H9 (cell line): ENCODE measurements at regions not wholly inside any gene's neighbourhood (a gene's known extent, or its start where the extent isn't known, plus 50 kb on each side); places are given as distances from the start of the nearest gene placed in this dataset.

ENCODE experiments used
- DNase-seq: peaks from one replicate; pipeline ENCODE4 v3.0.0-alpha.2; 2017
- H2AFZ ChIP-seq: one replicate; pipeline ENCODE4 v1.6.1; 2013; ENCODE audit warnings: mild to moderate bottlenecking, low read length, control low read depth, moderate library complexity
- H2AK5ac ChIP-seq: 2 replicates; pipeline ENCODE4 v1.6.1; 2013; ENCODE audit warnings: low read length, control low read depth, mixed read lengths; ENCODE audit not compliant: insufficient read length
- H2BK120ac ChIP-seq: one replicate; pipeline ENCODE4 v1.6.1; 2013; ENCODE audit warnings: low read depth, mild to moderate bottlenecking, low read length, control low read depth, inconsistent platforms; ENCODE audit not compliant: poor library complexity, severe bottlenecking
- H2BK12ac ChIP-seq: 2 replicates; pipeline ENCODE4 v1.6.1; 2013; ENCODE audit warnings: low read length, control low read depth, mixed read lengths, low read depth; ENCODE audit not compliant: insufficient read length
- H2BK15ac ChIP-seq: 2 replicates; pipeline ENCODE4 v1.6.1; 2013; ENCODE audit warnings: low read depth, low read length, control low read depth
- H2BK20ac ChIP-seq: one replicate; pipeline ENCODE4 v1.6.1; 2013; ENCODE audit warnings: low read depth, mild to moderate bottlenecking, low read length, control low read depth, inconsistent platforms; ENCODE audit not compliant: poor library complexity, severe bottlenecking
- H2BK5ac ChIP-seq: 2 replicates; pipeline ENCODE4 v1.6.1; 2013; ENCODE audit warnings: low read length, control low read depth, mixed read lengths; ENCODE audit not compliant: insufficient read length
- H3K14ac ChIP-seq: 2 replicates; pipeline ENCODE4 v1.6.1; 2013; ENCODE audit warnings: low read length, control low read depth; ENCODE audit not compliant: insufficient read depth
- H3K18ac ChIP-seq: 2 replicates; pipeline ENCODE4 v1.6.1; 2013; ENCODE audit warnings: low read depth, mild to moderate bottlenecking, mixed read lengths, low read length, control low read depth; ENCODE audit not compliant: insufficient read length
- H3K23ac ChIP-seq: 2 replicates; pipeline ENCODE4 v1.6.1; 2013; ENCODE audit warnings: low read length, control low read depth, mixed read lengths, low read depth; ENCODE audit not compliant: insufficient read length
- H3K23me2 ChIP-seq: 2 replicates; pipeline ENCODE4 v1.6.1; 2013; ENCODE audit warnings: low read depth, mild to moderate bottlenecking, mixed read lengths, low read length, control low read depth; ENCODE audit not compliant: insufficient read length, poor library complexity, severe bottlenecking
- H3K27ac ChIP-seq: 2 replicates; pipeline ENCODE4 v1.5.1; 2013; ENCODE audit warnings: low read length, control low read depth, mixed read lengths, low read depth; ENCODE audit not compliant: insufficient read length
- H3K27me3 ChIP-seq: 2 replicates; pipeline ENCODE4 v1.6.1; 2013; ENCODE audit warnings: low read length, control low read depth, inconsistent platforms; ENCODE audit not compliant: insufficient read depth
- H3K4ac ChIP-seq: 2 replicates; pipeline ENCODE4 v1.6.1; 2013; ENCODE audit warnings: low read depth, mild to moderate bottlenecking, control low read depth, inconsistent platforms, low read length, moderate library complexity
- H3K4me1 ChIP-seq: 2 replicates; pipeline ENCODE4 v1.6.1; 2013; ENCODE audit warnings: low read length, control low read depth, inconsistent platforms; ENCODE audit not compliant: insufficient read depth
- H3K4me2 ChIP-seq: 2 replicates; pipeline ENCODE4 v1.6.1; 2013; ENCODE audit warnings: low read length, control low read depth, mixed read lengths; ENCODE audit not compliant: insufficient read length, insufficient read depth
- H3K56ac ChIP-seq: 2 replicates; pipeline ENCODE4 v1.6.1; 2013; ENCODE audit warnings: low read depth, mild to moderate bottlenecking, mixed read lengths, low read length, control low read depth; ENCODE audit not compliant: insufficient read length
- H3K79me1 ChIP-seq: 2 replicates; pipeline ENCODE4 v1.6.1; 2013; ENCODE audit warnings: low read depth, mild to moderate bottlenecking, moderate library complexity, low read length, control low read depth, inconsistent platforms; ENCODE audit not compliant: insufficient read depth, poor library complexity, severe bottlenecking
- H3K79me2 ChIP-seq: 2 replicates; pipeline ENCODE4 v1.6.1; 2013; ENCODE audit warnings: low read length, control low read depth, inconsistent platforms; ENCODE audit not compliant: insufficient read depth
- H3K9ac ChIP-seq: 2 replicates; pipeline ENCODE4 v1.6.1; 2013; ENCODE audit warnings: low read length, control low read depth, mixed read lengths; ENCODE audit not compliant: insufficient read length; ENCODE audit errors: extremely low read depth
- H3K9me3 ChIP-seq: one replicate; pipeline ENCODE4 v1.6.1; 2013; ENCODE audit warnings: low read depth, low read length, inconsistent platforms; ENCODE audit not compliant: control insufficient read depth
- H3T11ph ChIP-seq: one replicate; pipeline ENCODE4 v1.6.1; 2013; ENCODE audit warnings: mild to moderate bottlenecking, low read length, control low read depth, inconsistent platforms
- H4K20me1 ChIP-seq: one replicate; pipeline ENCODE4 v1.6.1; 2013; ENCODE audit not compliant: control insufficient read depth, insufficient read length, insufficient read depth
- H4K5ac ChIP-seq: 2 replicates; pipeline ENCODE4 v1.6.1; 2013; ENCODE audit warnings: low read depth, mild to moderate bottlenecking, mixed read lengths, low read length, control low read depth; ENCODE audit not compliant: insufficient read length
- H4K8ac ChIP-seq: replicated peaks from 2 replicates; pipeline ENCODE4 v1.6.1; 2013; ENCODE audit warnings: low read length, control low read depth, mixed read lengths, low read depth; ENCODE audit not compliant: insufficient read length
- H4K91ac ChIP-seq: 2 replicates; pipeline ENCODE4 v1.6.1; 2013; ENCODE audit warnings: low read depth, mild to moderate bottlenecking, moderate library complexity, mixed read lengths, low read length, control low read depth; ENCODE audit not compliant: insufficient read length
- H3K27ac Mint-ChIP-seq, 3 experiments: 2 replicates in 2 of 3; 3 replicates in 1 of 3; pipeline ENCODE4 v1.8.0; 2020 to 2021; ENCODE audit warnings: mixed read lengths in 3 of 3, mild to moderate bottlenecking in 1 of 3, moderate library complexity in 1 of 3
- H3K27me3 Mint-ChIP-seq: 2 replicates; pipeline ENCODE4 v1.8.0; 2021; ENCODE audit warnings: low read depth, mild to moderate bottlenecking, moderate library complexity, mixed read lengths
- H3K36me3 Mint-ChIP-seq, 3 experiments: 2 replicates in 2 of 3; 3 replicates in 1 of 3; pipeline ENCODE4 v1.8.0; 2020 to 2021; ENCODE audit warnings: low read depth in 3 of 3, mixed read lengths in 3 of 3; ENCODE audit not compliant: insufficient read depth in 1 of 3
- H3K4me1 Mint-ChIP-seq, 2 experiments: 2 replicates each; pipeline ENCODE4 v1.8.0; 2020; ENCODE audit warnings: mixed read lengths in 2 of 2
- H3K4me3 Mint-ChIP-seq, 2 experiments: 2 replicates in 1 of 2; 3 replicates in 1 of 2; pipeline ENCODE4 v1.8.0; 2020 to 2021; ENCODE audit warnings: mild to moderate bottlenecking in 2 of 2, mixed read lengths in 2 of 2, moderate library complexity in 1 of 2
- H3K9me3 Mint-ChIP-seq, 2 experiments: 2 replicates in 1 of 2; 3 replicates in 1 of 2; pipeline ENCODE4 v1.8.0; 2020; ENCODE audit warnings: mild to moderate bottlenecking in 2 of 2, mixed read lengths in 2 of 2, moderate library complexity in 1 of 2
- WGBS: extraction: QIAGEN DNeasy Blood & Tissue Kit; methylation state at CpG from one replicate; pipeline ENCODE4 v1.1.7; 2013; ENCODE audit warnings: missing lambda C conversion rate, low lambda C conversion rate, mixed read lengths; ENCODE audit not compliant: insufficient read length; ENCODE audit errors: extremely low coverage; 5-methylcytosine and 5-hydroxymethylcytosine counted together
- TF ChIP-seq, protein P1 (sequence below): fragments of 200-600 bp; sonication (generic); conservative IDR thresholded peaks from 3 replicates; pipeline ENCODE4 v1.8.0; 2021; ENCODE audit warnings: antibody characterized with exemption, mild to moderate bottlenecking

DNA sequence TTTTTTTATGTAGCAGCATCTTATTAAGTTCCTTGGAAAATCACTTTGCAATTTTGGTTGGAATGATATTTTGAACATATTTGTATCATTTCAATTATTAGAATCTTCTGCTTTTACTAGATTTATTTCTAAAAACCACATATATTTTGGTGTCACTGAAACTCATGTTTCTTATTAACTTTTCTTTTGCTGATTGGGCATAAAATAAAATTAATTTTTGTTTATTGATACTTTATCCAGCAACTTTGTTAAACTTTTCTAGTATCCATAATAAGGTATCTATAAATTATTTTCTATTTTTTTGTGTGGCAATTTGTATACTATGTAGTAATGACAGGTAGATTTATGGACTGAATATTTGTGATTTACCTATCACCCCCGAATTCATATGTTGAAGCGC is 556.4 kb upstream of the ATXN8OS start:
- Mint-ChIP-seq H3K36me3 (no peaks in the 10 kb centered on the region), H3K9me3 (no peaks in the 10 kb centered on the region), H3K27me3 (no peaks in the 10 kb centered on the region), H3K4me3 (no peak overlapping the region), H3K27ac (no peak overlapping the region), H3K4me1 (no peaks in the 10 kb centered on the region; a peak in 1 of 4 replicates)
- Histone ChIP-seq H3K18ac (no peak overlapping the region), H2BK20ac (no peak overlapping the region), H2AK5ac (no peak overlapping the region), H4K20me1 (no peaks in the 10 kb centered on the region), H3K27me3 (no peaks in the 10 kb centered on the region), H3K9ac (no peak overlapping the region), H3K4me1 (no peaks in the 10 kb centered on the region), H3K27ac (no peak overlapping the region), H3K4me2 (no peak overlapping the region), H2AFZ (no peak overlapping the region), H2BK12ac (no peak overlapping the region), H2BK15ac (no peak overlapping the region), H3K56ac (no peak overlapping the region), H2BK120ac (no peak overlapping the region), H2BK5ac (no peak overlapping the region), H3K23me2 (no peaks in the 10 kb centered on the region), H4K8ac (no peak overlapping the region), H3K23ac (no peak overlapping the region), H3K14ac (no peak overlapping the region), H3K79me1 (no peaks in the 10 kb centered on the region), H3T11ph (no peak overlapping the region), H3K9me3 (no peaks in the 10 kb centered on the region), H3K79me2 (no peaks in the 10 kb centered on the region), H3K4ac (no peak overlapping the region), H4K5ac (no peak overlapping the region), H4K91ac (no peak overlapping the region)
- WGBS: no CpG with 5 or more reads among the region's 2 CpGs
- TF ChIP-seq, protein P1, sequence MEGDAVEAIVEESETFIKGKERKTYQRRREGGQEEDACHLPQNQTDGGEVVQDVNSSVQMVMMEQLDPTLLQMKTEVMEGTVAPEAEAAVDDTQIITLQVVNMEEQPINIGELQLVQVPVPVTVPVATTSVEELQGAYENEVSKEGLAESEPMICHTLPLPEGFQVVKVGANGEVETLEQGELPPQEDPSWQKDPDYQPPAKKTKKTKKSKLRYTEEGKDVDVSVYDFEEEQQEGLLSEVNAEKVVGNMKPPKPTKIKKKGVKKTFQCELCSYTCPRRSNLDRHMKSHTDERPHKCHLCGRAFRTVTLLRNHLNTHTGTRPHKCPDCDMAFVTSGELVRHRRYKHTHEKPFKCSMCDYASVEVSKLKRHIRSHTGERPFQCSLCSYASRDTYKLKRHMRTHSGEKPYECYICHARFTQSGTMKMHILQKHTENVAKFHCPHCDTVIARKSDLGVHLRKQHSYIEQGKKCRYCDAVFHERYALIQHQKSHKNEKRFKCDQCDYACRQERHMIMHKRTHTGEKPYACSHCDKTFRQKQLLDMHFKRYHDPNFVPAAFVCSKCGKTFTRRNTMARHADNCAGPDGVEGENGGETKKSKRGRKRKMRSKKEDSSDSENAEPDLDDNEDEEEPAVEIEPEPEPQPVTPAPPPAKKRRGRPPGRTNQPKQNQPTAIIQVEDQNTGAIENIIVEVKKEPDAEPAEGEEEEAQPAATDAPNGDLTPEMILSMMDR: no peak
- no peak for DNase-seq
